Vagina (tissue), 2 donors: ENCODE measurements at regions not wholly inside any gene's neighbourhood (a gene's known extent, or its start where the extent isn't known, plus 50 kb on each side); places are given as distances from the start of the nearest gene placed in this dataset.

Experiments
- CTCF ChIP-seq, 3 experiments: fragments of 450-650 bp in 2 of 3; fragments of 200-600 bp in 1 of 3; sonication (generic) in 1 of 3; IDR thresholded peaks; one replicate each; pipeline ENCODE4 v1.5.1; 2017 to 2019; ENCODE audit warnings: antibody characterized with exemption in 3 of 3, mild to moderate bottlenecking in 2 of 3, moderate library complexity in 2 of 3
- POLR2AphosphoS5 ChIP-seq, 2 donors: sonication (generic); formaldehyde crosslinking; IDR thresholded peaks; one replicate each; pipeline ENCODE4 v1.9.0; 2017; ENCODE audit warnings: antibody characterized with exemption in 2 of 2, mild to moderate bottlenecking in 2 of 2, low read depth in 1 of 2; ENCODE audit not compliant: insufficient read depth in 1 of 2

DNA sequence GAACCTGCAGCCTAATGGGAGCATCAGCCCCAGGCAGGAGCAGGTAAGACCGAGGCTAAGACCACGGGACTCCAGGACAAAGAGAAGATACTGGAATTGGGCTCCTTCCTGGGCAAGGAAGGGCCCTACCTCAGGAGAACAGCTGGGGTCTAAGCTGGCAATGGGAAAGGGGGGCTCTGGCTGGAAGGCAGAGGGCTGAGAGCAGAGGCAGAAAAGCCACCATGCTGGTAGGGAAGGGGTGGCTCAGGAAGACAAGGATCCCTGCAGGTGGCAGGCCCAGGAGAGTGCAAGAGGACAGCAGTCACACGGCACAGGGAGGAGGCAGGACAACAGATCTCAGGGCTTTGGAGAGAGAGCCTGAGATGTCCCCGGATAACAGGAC is 203.5 kb downstream of the NDUFA10 start:
- TF ChIP-seq CTCF (IDR thresholded peaks at IDR 0.05) (no peak), POLR2AphosphoS5 (IDR thresholded peaks at IDR 0.05; ENCODE audit: insufficient read depth in 1 of 2, low read depth in 1 of 2) (no peak)
